Osteoblast (primary cell): ENCODE measurements at regions not wholly inside any gene's neighbourhood (a gene's known extent, or its start where the extent isn't known, plus 50 kb on each side); places are given as distances from the start of the nearest gene placed in this dataset.

Experiments
- DNase-seq: peaks from one replicate; pipeline ENCODE4 v3.0.0; 2011; ENCODE audit warnings: low spot score, mixed read lengths; ENCODE audit not compliant: insufficient read length; ENCODE audit errors: missing footprints
- H2AFZ ChIP-seq: 2 replicates; pipeline ENCODE4 v1.6.0; 2011; ENCODE audit warnings: mild to moderate bottlenecking, low read length
- H3K27ac ChIP-seq: 2 replicates; pipeline ENCODE4 v1.5.1; 2011; ENCODE audit warnings: mild to moderate bottlenecking, low read depth, low read length, moderate library complexity
- H3K27me3 ChIP-seq: 2 replicates; pipeline ENCODE4 v1.6.0; 2012; ENCODE audit warnings: mild to moderate bottlenecking, control low read depth, inconsistent platforms, low read length, moderate library complexity; ENCODE audit not compliant: insufficient read depth
- H3K36me3 ChIP-seq: 2 replicates; pipeline ENCODE4 v1.5.1; 2011; ENCODE audit warnings: mild to moderate bottlenecking, low read length, control low read depth, moderate library complexity; ENCODE audit not compliant: insufficient read depth
- H3K4me1 ChIP-seq: 2 replicates; pipeline ENCODE4 v1.5.1; 2011; ENCODE audit warnings: mild to moderate bottlenecking, low read length, control low read depth, moderate library complexity; ENCODE audit not compliant: insufficient read depth
- H3K4me2 ChIP-seq: 2 replicates; pipeline ENCODE4 v1.6.0; 2011; ENCODE audit warnings: mild to moderate bottlenecking, low read length; ENCODE audit not compliant: insufficient read depth
- H3K4me3 ChIP-seq: fragments of 200-600 bp; sonication (generic); 3 replicates; pipeline ENCODE4 v1.5.1; 2012; ENCODE audit warnings: mild to moderate bottlenecking, low read length, inconsistent platforms; ENCODE audit not compliant: insufficient read depth
- H3K79me2 ChIP-seq: 2 replicates; pipeline ENCODE4 v1.6.0; 2012; ENCODE audit warnings: mild to moderate bottlenecking, low read length, control low read depth, inconsistent platforms; ENCODE audit not compliant: insufficient read depth
- H3K9me3 ChIP-seq: 2 replicates; pipeline ENCODE4 v1.5.1; 2011; ENCODE audit warnings: low read depth, low read length, control low read depth
- H4K20me1 ChIP-seq: 2 replicates; pipeline ENCODE4 v1.6.0; 2012; ENCODE audit warnings: mild to moderate bottlenecking, low read length, control low read depth; ENCODE audit not compliant: insufficient read depth
- CTCF ChIP-seq: IDR thresholded peaks from 2 replicates; pipeline ENCODE4 v1.5.1; 2011; ENCODE audit warnings: mild to moderate bottlenecking, low read depth, low read length, moderate library complexity; ENCODE audit errors: extremely low read depth

DNA sequence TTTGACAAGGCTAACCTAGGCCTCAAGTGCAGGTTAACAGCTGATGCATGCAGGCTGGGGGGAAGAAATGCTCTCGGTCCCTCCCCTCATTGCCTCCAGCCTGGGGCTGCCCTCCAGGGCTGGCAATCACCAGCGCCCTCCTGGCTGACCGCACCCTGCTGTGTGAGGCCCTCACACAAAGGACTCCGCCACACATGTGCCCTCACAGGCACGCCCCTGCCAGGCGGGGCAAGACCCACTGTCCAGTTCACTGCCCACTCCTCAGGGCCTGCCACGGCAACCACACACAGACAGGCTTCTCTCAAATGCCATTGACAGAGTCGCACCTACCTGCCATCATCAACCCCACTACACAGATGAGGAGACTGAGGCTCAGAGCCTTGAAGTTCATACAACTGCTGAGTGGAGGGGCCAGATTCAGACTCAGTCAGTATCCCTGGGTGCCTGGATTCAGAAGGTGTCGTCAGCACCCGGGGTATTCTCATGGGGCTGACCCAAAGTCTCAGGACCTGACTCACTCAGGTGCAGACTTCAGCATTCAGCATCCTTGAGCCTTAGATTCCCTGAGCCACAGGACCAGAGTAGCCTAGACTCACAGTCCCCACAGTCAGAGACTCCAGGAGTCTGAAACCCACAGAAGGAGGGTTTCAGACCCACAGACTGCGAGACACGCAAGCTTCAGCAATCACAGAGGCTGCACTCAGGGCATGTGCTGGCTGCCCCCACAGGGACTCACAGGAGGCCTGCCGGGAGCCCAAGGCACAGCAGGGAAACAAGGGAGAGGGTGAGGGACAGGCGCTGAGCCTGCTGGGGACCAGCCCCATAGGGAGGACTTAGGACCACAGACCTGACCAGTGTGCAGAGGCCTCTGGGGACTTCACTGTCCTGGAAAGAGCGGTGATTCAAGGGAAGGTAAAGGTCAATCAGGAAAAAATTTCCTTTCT lies 458.0 kb downstream of the MATN1 start:
- no peaks in the 10 kb centered on the region for H3K36me3 ChIP-seq
- no peaks in the 10 kb centered on the region for H3K79me2 ChIP-seq
- H3K4me3 ChIP-seq: no peak overlapping the region
- H2AFZ ChIP-seq: no peak overlapping the region
- H3K27ac ChIP-seq: no peak overlapping the region
- H3K4me2 ChIP-seq: no peak overlapping the region
- TF ChIP-seq CTCF: no peak
- H4K20me1 ChIP-seq: no peaks in the 10 kb centered on the region
- DNase-seq: no peak
- H3K4me1 ChIP-seq: no peaks in the 10 kb centered on the region
- H3K9me3 ChIP-seq: no peaks in the 10 kb centered on the region
- no peaks in the 10 kb centered on the region for H3K27me3 ChIP-seq

- Histone ChIP-seq H2AFZ (no peak overlapping the region), H3K4me3 (no peak overlapping the region), H3K4me2 (no peak overlapping the region), H4K20me1 (no peaks in the 10 kb centered on the region), H3K79me2 (no peaks in the 10 kb centered on the region), H3K27ac (no peak overlapping the region), H3K4me1 (no peaks in the 10 kb centered on the region), H3K27me3 (no peaks in the 10 kb centered on the region), H3K36me3 (no peaks in the 10 kb centered on the region), H3K9me3 (no peaks in the 10 kb centered on the region)
- DNase-seq: no peak
- no peak for TF ChIP-seq CTCF
These were observed 458.7 kb downstream of the MATN1 start for GRCh38 chr1:30264672-30265025.

DNA sequence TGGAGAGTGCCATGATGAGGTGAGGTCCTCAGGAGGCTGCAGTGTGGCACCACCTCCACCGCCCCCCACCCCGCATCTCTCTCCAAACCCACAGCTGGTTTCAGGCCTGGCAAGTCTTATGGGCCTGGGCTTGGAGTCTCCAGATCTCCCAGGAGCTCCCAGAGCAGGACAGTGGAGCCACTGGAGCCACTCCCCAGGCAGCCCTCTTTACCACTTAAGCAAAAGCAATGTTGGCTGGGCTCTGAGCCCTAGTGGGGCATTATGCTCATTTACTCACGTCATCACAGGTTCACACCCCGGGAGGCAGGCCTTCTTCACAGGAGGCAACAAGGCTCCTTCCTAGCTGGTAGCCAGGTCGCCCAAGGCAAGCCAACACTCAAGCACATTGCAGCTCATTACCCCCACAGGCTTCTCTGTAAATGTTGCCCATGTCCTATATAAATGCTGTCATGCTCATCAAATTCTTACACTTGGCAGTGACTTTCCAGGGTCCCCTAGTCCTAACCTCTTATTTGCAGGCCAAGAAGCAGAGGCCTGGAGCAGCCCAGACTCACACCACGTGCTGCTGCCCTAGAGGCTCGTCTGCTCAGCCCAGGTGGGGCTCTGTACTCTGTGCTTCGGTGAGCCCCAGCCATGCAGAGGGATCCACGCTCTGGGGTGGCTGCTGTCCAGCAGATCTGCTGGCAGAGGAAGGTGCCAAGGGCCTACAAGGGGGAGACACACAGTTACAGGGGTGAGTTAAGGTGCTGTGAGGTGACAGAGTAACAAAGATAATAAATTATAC lies 459.3 kb downstream of the MATN1 start:
- Histone ChIP-seq H3K9me3 (no peaks in the 10 kb centered on the region), H3K4me3 (no peak overlapping the region), H3K4me2 (no peak overlapping the region), H3K36me3 (no peaks in the 10 kb centered on the region), H4K20me1 (no peaks in the 10 kb centered on the region), H3K27me3 (no peaks in the 10 kb centered on the region), H2AFZ (no peak overlapping the region), H3K4me1 (no peaks in the 10 kb centered on the region), H3K27ac (no peak overlapping the region), H3K79me2 (no peaks in the 10 kb centered on the region)
- no peak for TF ChIP-seq CTCF
- no peak for DNase-seq

DNA sequence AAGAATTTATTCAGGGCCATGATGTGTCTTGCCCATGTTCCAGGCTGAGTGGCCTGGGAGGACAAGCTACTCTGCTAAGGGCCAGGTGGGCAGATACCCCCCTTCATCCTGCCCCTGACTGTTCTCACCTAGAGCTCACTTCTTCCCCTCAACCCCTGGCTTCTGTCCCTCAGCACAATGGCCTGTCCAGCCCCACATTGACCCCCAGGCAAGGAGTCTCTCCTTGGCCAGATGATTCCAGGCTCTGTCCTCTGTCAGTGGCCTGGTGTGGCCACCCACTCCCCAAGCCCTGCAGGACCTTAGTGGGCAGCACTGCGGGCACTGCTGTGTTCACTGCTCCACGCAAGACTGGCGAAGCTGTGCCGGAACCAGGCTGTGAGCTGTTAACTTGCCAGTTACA lies 460.0 kb downstream of the MATN1 start:
- TF ChIP-seq CTCF: no peak
- no peak overlapping the region for H2AFZ ChIP-seq
- no peak for DNase-seq

More for the DNA sequence above, 460.0 kb downstream of the MATN1 start:
- Histone ChIP-seq H3K4me3 (no peak overlapping the region), H3K27ac (no peak overlapping the region), H3K4me2 (no peak overlapping the region), H3K36me3 (no peaks in the 10 kb centered on the region), H3K27me3 (no peaks in the 10 kb centered on the region), H4K20me1 (no peaks in the 10 kb centered on the region), H3K9me3 (no peaks in the 10 kb centered on the region), H3K79me2 (no peaks in the 10 kb centered on the region), H3K4me1 (no peaks in the 10 kb centered on the region)
